Tibial nerve (tissue), 4 donors: ENCODE measurements at regions not wholly inside any gene's neighbourhood (a gene's known extent, or its start where the extent isn't known, plus 50 kb on each side); places are given as distances from the start of the nearest gene placed in this dataset.

Experiments used
- DNase-seq, 2 donors: peaks; one replicate each; pipeline ENCODE4 v3.0.0-alpha.2; 2019; ENCODE audit warnings: low spot score in 2 of 2
- H3K27ac ChIP-seq, 4 donors: fragments of 200-600 bp; sonication (generic) in 3 of 4; one replicate each; pipeline ENCODE4 v1.5.1; 2017 to 2019; ENCODE audit warnings: mild to moderate bottlenecking in 1 of 4
- H3K27me3 ChIP-seq, 2 donors: fragments of 200-600 bp; sonication (generic) in 1 of 2; one replicate each; pipeline versions ENCODE4 v1.5.1 to v1.6.0; 2017 to 2019
- H3K36me3 ChIP-seq, 3 donors: fragments of 200-600 bp; sonication (generic); one replicate each; pipeline ENCODE4 v1.5.1; 2018 to 2019
- H3K4me1 ChIP-seq, 4 donors: fragments of 200-600 bp; sonication (generic) in 3 of 4; one replicate each; pipeline ENCODE4 v1.5.1; 2017 to 2019
- H3K4me3 ChIP-seq, 4 donors: fragments of 200-600 bp; sonication (generic) in 3 of 4; one replicate each; pipeline ENCODE4 v1.5.1; 2017 to 2019; ENCODE audit warnings: mild to moderate bottlenecking in 1 of 4, moderate library complexity in 1 of 4
- H3K9me3 ChIP-seq, 4 donors: fragments of 200-600 bp; sonication (generic) in 3 of 4; one replicate each; pipeline ENCODE4 v1.5.1; 2017 to 2019
- CTCF ChIP-seq, 5 experiments: fragments of 200-600 bp in 3 of 5; fragments of 450-650 bp in 2 of 5; sonication (generic) in 3 of 5; IDR thresholded peaks; one replicate each; pipeline ENCODE4 v1.5.1; 2016 to 2019; ENCODE audit warnings: antibody characterized with exemption in 5 of 5, mild to moderate bottlenecking in 3 of 5, moderate library complexity in 2 of 5
- EP300 ChIP-seq, 2 donors: sonication (generic); formaldehyde crosslinking; IDR thresholded peaks; one replicate each; pipeline ENCODE4 v1.6.1; 2017; ENCODE audit warnings: antibody characterized with exemption in 2 of 2, mild to moderate bottlenecking in 1 of 2
- POLR2A ChIP-seq, 2 donors: fragments of 450-650 bp; IDR thresholded peaks; one replicate each; pipeline ENCODE4 v1.6.1; 2017; ENCODE audit warnings: antibody characterized with exemption in 2 of 2, mild to moderate bottlenecking in 2 of 2, moderate library complexity in 2 of 2
- WGBS, 2 donors: methylation state at CpG; one replicate each; pipeline ENCODE4 v1.1.5; 2018; 5-methylcytosine and 5-hydroxymethylcytosine counted together

- no peaks in the 10 kb centered on the region for H3K36me3 ChIP-seq
- no peak for TF ChIP-seq CTCF (IDR thresholded peaks at IDR 0.05)
- TF ChIP-seq EP300 (IDR thresholded peaks at IDR 0.05), result no peak
- TF ChIP-seq POLR2A (IDR thresholded peaks at IDR 0.05), result no peak
- no peak overlapping the region for H3K4me3 ChIP-seq
- H3K4me1 ChIP-seq, result no peaks in the 10 kb centered on the region
- 93 to 96% methylated on average over 9 of the region's 9 CpGs for WGBS, 2 donors
- no peaks in the 10 kb centered on the region for H3K27me3 ChIP-seq
- no peak for DNase-seq
- no peaks in the 10 kb centered on the region for H3K9me3 ChIP-seq
- no peak overlapping the region for H3K27ac ChIP-seq
These were observed 1147.7 kb upstream of the WWC1 start for GRCh38 chr5:167143716-167144115.

GRCh38 chr5:167145841-167146240, 1145.6 kb upstream of the WWC1 start:
- Histone ChIP-seq H3K27ac (no peak overlapping the region), H3K27me3 (no peaks in the 10 kb centered on the region), H3K36me3 (no peaks in the 10 kb centered on the region), H3K4me1 (no peaks in the 10 kb centered on the region), H3K9me3 (no peaks in the 10 kb centered on the region), H3K4me3 (no peak overlapping the region)
- TF ChIP-seq EP300 (IDR thresholded peaks at IDR 0.05) (no peak), CTCF (IDR thresholded peaks at IDR 0.05) (no peak)
- WGBS, 2 donors, result 50 to 54% methylated on average over 7 of the region's 7 CpGs
- DNase-seq, result no peak

- H3K27ac ChIP-seq, result no peak overlapping the region
- no peak for DNase-seq
- H3K4me3 ChIP-seq, result no peak overlapping the region
- H3K36me3 ChIP-seq, result no peaks in the 10 kb centered on the region
- no peak for TF ChIP-seq CTCF (IDR thresholded peaks at IDR 0.05)
- TF ChIP-seq POLR2A (IDR thresholded peaks at IDR 0.05), result no peak
- no peak for TF ChIP-seq EP300 (IDR thresholded peaks at IDR 0.05)
- no peaks in the 10 kb centered on the region for H3K4me1 ChIP-seq
- H3K9me3 ChIP-seq, result no peaks in the 10 kb centered on the region
- WGBS, 2 donors, result 59 to 66% methylated on average over 3 of the region's 3 CpGs
- no peaks in the 10 kb centered on the region for H3K27me3 ChIP-seq
These were observed 1143.6 kb upstream of the WWC1 start for GRCh38 chr5:167147879-167148278.

GRCh38 chr5:167150661-167151060, 1140.8 kb upstream of the WWC1 start:
- Histone ChIP-seq H3K27me3 (no peaks in the 10 kb centered on the region), H3K4me3 (no peak overlapping the region), H3K4me1 (no peaks in the 10 kb centered on the region), H3K27ac (no peak overlapping the region), H3K9me3 (no peaks in the 10 kb centered on the region), H3K36me3 (no peaks in the 10 kb centered on the region)
- no peak for TF ChIP-seq EP300 (IDR thresholded peaks at IDR 0.05)
- TF ChIP-seq CTCF (IDR thresholded peaks at IDR 0.05), result no peak
- no peak for TF ChIP-seq POLR2A (IDR thresholded peaks at IDR 0.05)
- no peak for DNase-seq

- TF ChIP-seq EP300 (IDR thresholded peaks at IDR 0.05) (no peak), POLR2A (IDR thresholded peaks at IDR 0.05) (no peak), CTCF (IDR thresholded peaks at IDR 0.05) (no peak)
- no peaks in the 10 kb centered on the region for H3K9me3 ChIP-seq
- no peak overlapping the region for H3K27ac ChIP-seq
- no peak for DNase-seq
- no peak overlapping the region for H3K4me3 ChIP-seq
- WGBS, 2 donors, result 83 to 87% methylated on average over 3 of the region's 3 CpGs
- no peaks in the 10 kb centered on the region for H3K36me3 ChIP-seq
- H3K4me1 ChIP-seq, result no peaks in the 10 kb centered on the region
- no peaks in the 10 kb centered on the region for H3K27me3 ChIP-seq
These were observed 1138.9 kb upstream of the WWC1 start for GRCh38 chr5:167152561-167152960.
